HepG2 (cell line): ENCODE measurements at regions not wholly inside any gene's neighbourhood (a gene's known extent, or its start where the extent isn't known, plus 50 kb on each side); places are given as distances from the start of the nearest gene placed in this dataset.

Source experiments
- RBM39 ChIP-seq: fragments of 200-400 bp; formaldehyde crosslinking; IDR thresholded peaks from one replicate; pipeline ENCODE4 v1.6.1; 2018; ENCODE audit warnings: antibody characterized with exemption, mild to moderate bottlenecking, low read depth, low read length; ENCODE audit not compliant: poor library complexity, severe bottlenecking
- RCOR2 ChIP-seq: IDR thresholded peaks from 2 replicates; pipeline ENCODE4 v1.6.1; 2016; ENCODE audit warnings: missing biosample characterization, missing genetic modification reagents
- RFXAP ChIP-seq: sonication (generic); formaldehyde crosslinking; IDR thresholded peaks from 2 replicates; pipeline ENCODE4 v1.4.0; 2020; ENCODE audit warnings: missing genetic modification reagents, borderline replicate concordance
- YY1 ChIP-seq: IDR thresholded peaks from 2 replicates; pipeline ENCODE4 v1.6.1; 2011; ENCODE audit warnings: low read length, low read depth, moderate library complexity, mild to moderate bottlenecking; ENCODE audit not compliant: insufficient read depth, insufficient replicate concordance
- ZBTB1 ChIP-seq: sonication (generic); formaldehyde crosslinking; IDR thresholded peaks from 2 replicates; pipeline ENCODE4 v1.4.0; 2020; ENCODE audit warnings: missing genetic modification reagents, borderline replicate concordance
- ZMAT3 ChIP-seq: sonication (generic); formaldehyde crosslinking; conservative IDR thresholded peaks from 2 replicates; pipeline ENCODE4 v1.7.0; 2021; ENCODE audit warnings: missing genetic modification reagents
- ZNF101 ChIP-seq: sonication (generic); formaldehyde crosslinking; IDR thresholded peaks from 2 replicates; pipeline ENCODE4 v1.4.0; 2020; ENCODE audit warnings: mild to moderate bottlenecking, low read depth, missing genetic modification reagents, borderline replicate concordance
- ZNF281 ChIP-seq: sonication (generic); formaldehyde crosslinking; IDR thresholded peaks from 2 replicates; pipeline ENCODE4 v1.4.0; 2020; ENCODE audit warnings: missing genetic modification reagents, borderline replicate concordance
- ZNF33A ChIP-seq: sonication (generic); formaldehyde crosslinking; IDR thresholded peaks from 2 replicates; pipeline ENCODE4 v1.5.1; 2020; ENCODE audit warnings: missing genetic modification reagents, mild to moderate bottlenecking, moderate library complexity, borderline replicate concordance
- ZNF362 ChIP-seq: sonication (generic); formaldehyde crosslinking; IDR thresholded peaks from 2 replicates; pipeline ENCODE4 v1.4.0; 2020; ENCODE audit warnings: missing genetic modification reagents, mild to moderate bottlenecking, borderline replicate concordance
- ZNF503 ChIP-seq: sonication (generic); formaldehyde crosslinking; IDR thresholded peaks from 2 replicates; pipeline ENCODE4 v1.4.0; 2020; ENCODE audit warnings: missing genetic modification reagents
- ZNF550 ChIP-seq: sonication (generic); formaldehyde crosslinking; IDR thresholded peaks from 2 replicates; pipeline ENCODE4 v1.4.0; 2020; ENCODE audit warnings: mild to moderate bottlenecking, missing genetic modification reagents, borderline replicate concordance
- ZNF740 ChIP-seq: sonication (generic); formaldehyde crosslinking; IDR thresholded peaks from 2 replicates; pipeline ENCODE4 v1.4.0; 2020; ENCODE audit warnings: missing genetic modification reagents

GRCh38 chr4:157994863-157995262 lies 178.0 kb downstream of the GASK1B start (continued):
- TF ChIP-seq ZNF503 (CRISPR knock-in tag) = peak; percentile 99
- TF ChIP-seq RCOR2 = peak; percentile 96
- no peak for TF ChIP-seq RBM39
- TF ChIP-seq ZNF740 (CRISPR knock-in tag) = no peak
- TF ChIP-seq ZNF101 (CRISPR knock-in tag) = no peak
- peak; percentile 85 for TF ChIP-seq ZNF362
- TF ChIP-seq ZMAT3 (CRISPR knock-in tag) = no peak; the same call in 1 of the 2 replicates
- no peak for TF ChIP-seq ZNF33A (CRISPR knock-in tag)
- TF ChIP-seq ZNF281 (CRISPR knock-in tag) = peak; percentile 54; the same call in 1 of the 2 replicates
- peak; percentile 35 for TF ChIP-seq YY1
- peak; percentile 86; the same call in 1 of the 2 replicates for TF ChIP-seq RFXAP (CRISPR knock-in tag)
- no peak for TF ChIP-seq ZNF550
- no peak for TF ChIP-seq ZBTB1 (CRISPR knock-in tag)
- TF ChIP-seq, all 625 proteins: peak for 222
